GM12878 (cell line): ENCODE measurements at regions not wholly inside any gene's neighbourhood (a gene's known extent, or its start where the extent isn't known, plus 50 kb on each side); places are given as distances from the start of the nearest gene placed in this dataset.

Source experiments
- BCL11A ChIP-seq: IDR thresholded peaks from 2 replicates; pipeline ENCODE4 v1.6.1; 2011; ENCODE audit warnings: low read depth, low read length
- CHD1 ChIP-seq: IDR thresholded peaks from 2 replicates; pipeline ENCODE4 v1.6.1; 2012; ENCODE audit warnings: low read depth, low read length, improper control_type of control experiment
- CTCF ChIP-seq, 3 experiments: IDR thresholded peaks in 2 of 3; conservative IDR thresholded peaks in 1 of 3; 2 replicates each; pipeline ENCODE4 v1.5.1; 2011; ENCODE audit warnings: low read depth in 3 of 3, low read length in 3 of 3, mild to moderate bottlenecking in 3 of 3, control low read depth in 2 of 3, moderate library complexity in 2 of 3, inconsistent platforms in 1 of 3, mixed read lengths in 1 of 3; ENCODE audit not compliant: control insufficient read depth in 2 of 3, insufficient read depth in 1 of 3; ENCODE audit errors: extremely low read depth in 1 of 3
- JUNB ChIP-seq: IDR thresholded peaks from 2 replicates; pipeline ENCODE4 v1.6.1; 2016; ENCODE audit warnings: antibody characterized with exemption, mild to moderate bottlenecking
- MAX ChIP-seq: IDR thresholded peaks from 2 replicates; pipeline ENCODE4 v1.6.1; 2012; ENCODE audit warnings: low read depth, low read length, improper control_type of control experiment
- NR2C2 ChIP-seq: IDR thresholded peaks from 2 replicates; pipeline ENCODE4 v1.6.1; 2011; ENCODE audit warnings: borderline replicate concordance, low read depth; ENCODE audit not compliant: control insufficient read depth, insufficient read length
- POLR2A ChIP-seq: IDR thresholded peaks from 2 replicates; pipeline ENCODE4 v1.6.1; 2011; ENCODE audit warnings: low read depth, mild to moderate bottlenecking, low read length
- SPI1 ChIP-seq: IDR thresholded peaks from 2 replicates; pipeline ENCODE4 v1.6.1; 2011; ENCODE audit warnings: low read depth, mild to moderate bottlenecking, low read length, moderate library complexity, borderline replicate concordance; ENCODE audit not compliant: insufficient read depth
- TAF1 ChIP-seq: IDR thresholded peaks from 2 replicates; pipeline ENCODE4 v1.6.1; 2011; ENCODE audit warnings: mild to moderate bottlenecking, low read depth, low read length, borderline replicate concordance
- TCF7 ChIP-seq: IDR thresholded peaks from 2 replicates; pipeline ENCODE4 v1.6.1; 2014; ENCODE audit warnings: antibody characterized with exemption, borderline replicate concordance
- USF1 ChIP-seq: IDR thresholded peaks from 2 replicates; pipeline ENCODE4 v1.6.1; 2011; ENCODE audit warnings: borderline replicate concordance, low read depth, mild to moderate bottlenecking, moderate library complexity, mixed read lengths, low read length; ENCODE audit not compliant: insufficient read depth; ENCODE audit errors: extremely low read length
- USF2 ChIP-seq: IDR thresholded peaks from 2 replicates; pipeline ENCODE4 v1.6.1; 2011; ENCODE audit warnings: low read depth, low read length, improper control_type of control experiment, borderline replicate concordance

- TF ChIP-seq CTCF (IDR thresholded peaks at IDR 0.05 in 2 of 3, conservative IDR thresholded peaks at IDR 0.05 in 1 of 3; ENCODE audit: control insufficient read depth in 2 of 3, extremely low read depth in 1 of 3, insufficient read depth in 1 of 3, low read depth in 3 of 3, low read length in 3 of 3), result no peak
- no peak for TF ChIP-seq TCF7
- TF ChIP-seq USF1, result no peak
- TF ChIP-seq POLR2A, result no peak
- no peak for TF ChIP-seq MAX
- no peak for TF ChIP-seq CHD1
- no peak for TF ChIP-seq BCL11A
- no peak for TF ChIP-seq TAF1
- TF ChIP-seq SPI1, result no peak
- TF ChIP-seq JUNB, result no peak
- no peak for TF ChIP-seq NR2C2
- TF ChIP-seq USF2, result no peak
Measured at GRCh38 chr2:26527726-26528585, 50.0 kb upstream of the OTOF start.
